ENCODE measurements at regions not wholly inside any gene's neighbourhood (a gene's known extent, or its start where the extent isn't known, plus 50 kb on each side); places are given as distances from the start of the nearest gene placed in this dataset.

DNA sequence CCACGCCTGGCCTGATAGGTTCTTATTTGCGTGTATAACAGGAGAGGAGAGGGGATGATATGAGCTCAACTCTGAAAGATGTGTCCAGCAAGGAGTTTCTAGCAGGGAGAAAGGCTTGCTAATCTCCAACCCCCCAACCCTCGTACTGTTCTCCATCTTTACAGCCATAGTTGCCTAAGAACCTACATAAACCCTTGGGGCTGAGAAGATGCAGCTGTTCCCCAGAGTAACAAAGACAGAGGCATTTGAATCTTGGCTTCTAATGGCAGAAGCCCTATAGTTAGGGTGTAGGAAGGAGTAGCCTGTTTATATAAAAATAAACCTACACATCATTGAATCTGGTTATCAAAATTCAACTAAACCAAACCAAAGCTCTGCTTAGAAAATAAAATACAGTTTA is 631.4 kb upstream of the SLC35B3 start:
- ChIA-PET RAD21 (ENCODE audit: low non-redundant PET in 1 of 2, low total read pairs in 2 of 2, uncharacterized antibody in 2 of 2, unreplicated experiment in 2 of 2) (no interaction called here), CTCF (no interaction called here), POLR2A (no interaction called here)
- Histone ChIP-seq H3K9me3 (ENCODE audit: control insufficient read depth in 1 of 2, insufficient read depth in 1 of 2, low read depth in 1 of 2, low read length in 2 of 2) (no peaks in the 10 kb centered on the region), H3K79me2 (ENCODE audit: insufficient read depth, low read length) (no peaks in the 10 kb centered on the region), H3K4me1 (ENCODE audit: control insufficient read depth in 1 of 2, insufficient read depth in 2 of 2, low read length in 2 of 2) (no peaks in the 10 kb centered on the region), H3K4me2 (ENCODE audit: low read length) (no peak overlapping the region), H3K9ac (ENCODE audit: low read length) (no peak overlapping the region), H4K20me1 (ENCODE audit: insufficient read depth) (no peaks in the 10 kb centered on the region), H3K4me3 (replicated peaks in 1 of 2; ENCODE audit: low read depth in 1 of 2, low read length in 2 of 2) (no peak overlapping the region), H3K27ac (ENCODE audit: low read depth, low read length) (no peak overlapping the region), H3K27me3 (ENCODE audit: insufficient read depth, low read length) (no peaks in the 10 kb centered on the region), H3K9me2 (ENCODE audit: insufficient read depth) (no peaks in the 10 kb centered on the region), H3K36me3 (ENCODE audit: control insufficient read depth in 1 of 2, insufficient read depth in 2 of 2, low read length in 2 of 2) (no peaks in the 10 kb centered on the region), H2AFZ (ENCODE audit: low read depth, low read length, poor library complexity, severe bottlenecking) (no peak overlapping the region)
- intact Hi-C loops (cut with micrococcal nuclease), result no loop called here
- ATAC-seq, result no peak
- TF ChIP-seq, protein P1, sequence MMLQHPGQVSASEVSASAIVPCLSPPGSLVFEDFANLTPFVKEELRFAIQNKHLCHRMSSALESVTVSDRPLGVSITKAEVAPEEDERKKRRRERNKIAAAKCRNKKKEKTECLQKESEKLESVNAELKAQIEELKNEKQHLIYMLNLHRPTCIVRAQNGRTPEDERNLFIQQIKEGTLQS (IDR thresholded peaks at IDR 0.05), result no peak
- TF ChIP-seq JUND (IDR thresholded peaks at IDR 0.05), result no peak
- no peak for TF ChIP-seq POLR2A (IDR thresholded peaks at IDR 0.05; ENCODE audit: borderline replicate concordance, extremely low read depth, insufficient read depth, insufficient read length)
- TF ChIP-seq EGR1 (IDR thresholded peaks at IDR 0.05; ENCODE audit: low read depth), result no peak
- TF ChIP-seq, protein P2, sequence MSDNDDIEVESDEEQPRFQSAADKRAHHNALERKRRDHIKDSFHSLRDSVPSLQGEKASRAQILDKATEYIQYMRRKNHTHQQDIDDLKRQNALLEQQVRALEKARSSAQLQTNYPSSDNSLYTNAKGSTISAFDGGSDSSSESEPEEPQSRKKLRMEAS (IDR thresholded peaks at IDR 0.05), result no peak
- TF ChIP-seq EZH2 (IDR thresholded peaks at IDR 0.05), result no peak
- TF ChIP-seq, protein P3, sequence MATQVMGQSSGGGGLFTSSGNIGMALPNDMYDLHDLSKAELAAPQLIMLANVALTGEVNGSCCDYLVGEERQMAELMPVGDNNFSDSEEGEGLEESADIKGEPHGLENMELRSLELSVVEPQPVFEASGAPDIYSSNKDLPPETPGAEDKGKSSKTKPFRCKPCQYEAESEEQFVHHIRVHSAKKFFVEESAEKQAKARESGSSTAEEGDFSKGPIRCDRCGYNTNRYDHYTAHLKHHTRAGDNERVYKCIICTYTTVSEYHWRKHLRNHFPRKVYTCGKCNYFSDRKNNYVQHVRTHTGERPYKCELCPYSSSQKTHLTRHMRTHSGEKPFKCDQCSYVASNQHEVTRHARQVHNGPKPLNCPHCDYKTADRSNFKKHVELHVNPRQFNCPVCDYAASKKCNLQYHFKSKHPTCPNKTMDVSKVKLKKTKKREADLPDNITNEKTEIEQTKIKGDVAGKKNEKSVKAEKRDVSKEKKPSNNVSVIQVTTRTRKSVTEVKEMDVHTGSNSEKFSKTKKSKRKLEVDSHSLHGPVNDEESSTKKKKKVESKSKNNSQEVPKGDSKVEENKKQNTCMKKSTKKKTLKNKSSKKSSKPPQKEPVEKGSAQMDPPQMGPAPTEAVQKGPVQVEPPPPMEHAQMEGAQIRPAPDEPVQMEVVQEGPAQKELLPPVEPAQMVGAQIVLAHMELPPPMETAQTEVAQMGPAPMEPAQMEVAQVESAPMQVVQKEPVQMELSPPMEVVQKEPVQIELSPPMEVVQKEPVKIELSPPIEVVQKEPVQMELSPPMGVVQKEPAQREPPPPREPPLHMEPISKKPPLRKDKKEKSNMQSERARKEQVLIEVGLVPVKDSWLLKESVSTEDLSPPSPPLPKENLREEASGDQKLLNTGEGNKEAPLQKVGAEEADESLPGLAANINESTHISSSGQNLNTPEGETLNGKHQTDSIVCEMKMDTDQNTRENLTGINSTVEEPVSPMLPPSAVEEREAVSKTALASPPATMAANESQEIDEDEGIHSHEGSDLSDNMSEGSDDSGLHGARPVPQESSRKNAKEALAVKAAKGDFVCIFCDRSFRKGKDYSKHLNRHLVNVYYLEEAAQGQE (IDR thresholded peaks at IDR 0.05; ENCODE audit: low read depth), result no peak
- no peak for TF ChIP-seq TCF7L2 (IDR thresholded peaks at IDR 0.05; ENCODE audit: borderline replicate concordance, extremely low read depth, insufficient read depth, insufficient read length)
- TF ChIP-seq SRF (IDR thresholded peaks at IDR 0.05; ENCODE audit: low read depth), result no peak
- no peak for TF ChIP-seq FOSL1 (IDR thresholded peaks at IDR 0.05; ENCODE audit: low read depth)
- no peak for TF ChIP-seq YY1 (IDR thresholded peaks at IDR 0.05; ENCODE audit: extremely low read depth, insufficient replicate concordance, low read depth, low read length)
- TF ChIP-seq, protein P4, sequence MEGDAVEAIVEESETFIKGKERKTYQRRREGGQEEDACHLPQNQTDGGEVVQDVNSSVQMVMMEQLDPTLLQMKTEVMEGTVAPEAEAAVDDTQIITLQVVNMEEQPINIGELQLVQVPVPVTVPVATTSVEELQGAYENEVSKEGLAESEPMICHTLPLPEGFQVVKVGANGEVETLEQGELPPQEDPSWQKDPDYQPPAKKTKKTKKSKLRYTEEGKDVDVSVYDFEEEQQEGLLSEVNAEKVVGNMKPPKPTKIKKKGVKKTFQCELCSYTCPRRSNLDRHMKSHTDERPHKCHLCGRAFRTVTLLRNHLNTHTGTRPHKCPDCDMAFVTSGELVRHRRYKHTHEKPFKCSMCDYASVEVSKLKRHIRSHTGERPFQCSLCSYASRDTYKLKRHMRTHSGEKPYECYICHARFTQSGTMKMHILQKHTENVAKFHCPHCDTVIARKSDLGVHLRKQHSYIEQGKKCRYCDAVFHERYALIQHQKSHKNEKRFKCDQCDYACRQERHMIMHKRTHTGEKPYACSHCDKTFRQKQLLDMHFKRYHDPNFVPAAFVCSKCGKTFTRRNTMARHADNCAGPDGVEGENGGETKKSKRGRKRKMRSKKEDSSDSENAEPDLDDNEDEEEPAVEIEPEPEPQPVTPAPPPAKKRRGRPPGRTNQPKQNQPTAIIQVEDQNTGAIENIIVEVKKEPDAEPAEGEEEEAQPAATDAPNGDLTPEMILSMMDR (IDR thresholded peaks at IDR 0.05 in 2 of 3, conservative IDR thresholded peaks at IDR 0.05 in 1 of 3; ENCODE audit: borderline replicate concordance in 1 of 3, insufficient read depth in 1 of 3, low read depth in 2 of 3, low read length in 2 of 3), result no peak
- no peak for TF ChIP-seq POLR2AphosphoS5 (IDR thresholded peaks at IDR 0.05; ENCODE audit: low read depth, low read length)
- no peak for TF ChIP-seq SIN3A (IDR thresholded peaks at IDR 0.05; ENCODE audit: low read depth)
- no peak for DNase-seq (ENCODE audit: low read depth, low spot score)
- no TSS peak for BruUV-seq (replicated peaks)
